Progenitor cell of endocrine pancreas (in vitro differentiated cells): ENCODE measurements at regions not wholly inside any gene's neighbourhood (a gene's known extent, or its start where the extent isn't known, plus 50 kb on each side); places are given as distances from the start of the nearest gene placed in this dataset.

Experiments used
- DNase-seq: peaks from one replicate; pipeline ENCODE4 v3.0.0; 2021; ENCODE audit warnings: low spot score; ENCODE audit not compliant: unreplicated experiment
- H3K27ac Mint-ChIP-seq: 2 replicates; pipeline ENCODE4 v1.8.0; 2021; ENCODE audit warnings: mild to moderate bottlenecking, moderate library complexity, mixed read lengths
- H3K27me3 Mint-ChIP-seq: 2 replicates; pipeline ENCODE4 v1.8.0; 2021; ENCODE audit warnings: mixed read lengths
- H3K36me3 Mint-ChIP-seq: 2 replicates; pipeline ENCODE4 v1.8.0; 2022; ENCODE audit warnings: mixed read lengths; ENCODE audit not compliant: insufficient read depth
- H3K4me1 Mint-ChIP-seq: 2 replicates; pipeline ENCODE4 v1.8.0; 2021; ENCODE audit warnings: low read depth, mixed read lengths
- H3K4me3 Mint-ChIP-seq: 2 replicates; pipeline ENCODE4 v1.8.0; 2021; ENCODE audit warnings: low read depth, mild to moderate bottlenecking, moderate library complexity, mixed read lengths
- H3K9me3 Mint-ChIP-seq: 2 replicates; pipeline ENCODE4 v1.8.0; 2021; ENCODE audit warnings: low read depth, mixed read lengths
- CTCF ChIP-seq: fragments of 200-600 bp; sonication (generic); IDR thresholded peaks from one replicate; pipeline ENCODE4 v1.5.0; 2021; ENCODE audit warnings: antibody characterized with exemption, mild to moderate bottlenecking; ENCODE audit not compliant: unreplicated experiment

DNA sequence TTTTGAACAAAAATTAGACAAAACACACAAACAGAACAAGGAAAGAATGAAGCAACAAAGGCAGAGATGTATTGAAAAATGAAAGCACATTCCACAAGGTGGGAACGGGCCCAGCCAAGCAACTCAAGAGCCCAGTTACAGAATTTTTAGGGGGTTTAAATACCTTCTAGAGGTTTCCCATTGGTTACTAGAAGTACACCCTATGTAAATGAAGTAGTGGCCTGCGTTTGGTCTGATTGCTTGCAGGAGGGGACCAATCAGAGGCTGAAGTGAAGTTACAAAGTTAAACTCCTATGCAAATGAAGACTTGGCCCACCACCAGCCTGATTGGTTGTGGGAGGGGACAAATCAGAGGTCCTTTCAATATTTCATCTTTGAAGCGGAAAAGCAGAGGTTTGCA, 593.7 kb upstream of the MMS22L start:
- DNase-seq, result no peak
- Mint-ChIP-seq H3K9me3 (no peaks in the 10 kb centered on the region), H3K27ac (no peak overlapping the region), H3K4me3 (no peak overlapping the region), H3K36me3 (no peaks in the 10 kb centered on the region), H3K27me3 (no peaks in the 10 kb centered on the region), H3K4me1 (peaks cover 2% of the 10 kb centered on the region)
- no peak for TF ChIP-seq CTCF

- Mint-ChIP-seq H3K27ac (no peak overlapping the region), H3K27me3 (no peaks in the 10 kb centered on the region), H3K4me3 (no peak overlapping the region), H3K36me3 (no peaks in the 10 kb centered on the region), H3K4me1 (peaks cover 5% of the 10 kb centered on the region), H3K9me3 (no peaks in the 10 kb centered on the region)
- no peak for DNase-seq
- no peak for TF ChIP-seq CTCF
These were observed 599.7 kb upstream of the MMS22L start for GRCh38 chr6:97882755-97883154.

- no peaks in the 10 kb centered on the region for H3K9me3 Mint-ChIP-seq
- no peaks in the 10 kb centered on the region for H3K27me3 Mint-ChIP-seq
- H3K27ac Mint-ChIP-seq, result no peak overlapping the region
- no peak overlapping the region for H3K4me3 Mint-ChIP-seq
- no peak for TF ChIP-seq CTCF
- peaks cover 5% of the 10 kb centered on the region for H3K4me1 Mint-ChIP-seq
- DNase-seq, result no peak
- no peaks in the 10 kb centered on the region for H3K36me3 Mint-ChIP-seq
These were observed 602.3 kb upstream of the MMS22L start for GRCh38 chr6:97885325-97885724.

GRCh38 chr6:97885828-97886227, 602.8 kb upstream of the MMS22L start:
- H3K36me3 Mint-ChIP-seq, result no peaks in the 10 kb centered on the region
- DNase-seq, result no peak
- TF ChIP-seq CTCF, result no peak
- no peaks in the 10 kb centered on the region for H3K27me3 Mint-ChIP-seq
- H3K9me3 Mint-ChIP-seq, result no peaks in the 10 kb centered on the region
- peaks cover 5% of the 10 kb centered on the region for H3K4me1 Mint-ChIP-seq
- no peak overlapping the region for H3K4me3 Mint-ChIP-seq
- H3K27ac Mint-ChIP-seq, result no peak overlapping the region

DNA sequence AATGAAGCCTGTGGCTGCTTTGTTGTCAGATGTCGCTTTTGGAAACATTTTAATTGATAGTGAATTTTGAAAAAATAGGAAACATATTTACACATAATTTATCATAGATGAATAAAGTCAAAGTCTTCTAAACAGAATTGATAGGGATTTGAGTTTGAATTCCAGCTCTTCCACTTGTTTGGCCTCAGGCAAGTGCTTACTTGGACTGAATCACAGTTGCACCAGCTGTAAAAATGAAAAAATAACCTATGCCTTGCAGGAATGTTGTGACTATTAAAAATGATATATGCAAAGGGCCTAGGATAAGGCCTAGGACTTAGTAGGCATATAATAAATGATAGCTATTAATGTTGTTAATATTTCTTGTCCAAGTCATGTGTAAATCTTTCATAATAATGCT, 618.5 kb upstream of the MMS22L start:
- Mint-ChIP-seq H3K9me3 (peaks cover 7% of the 10 kb centered on the region), H3K36me3 (no peaks in the 10 kb centered on the region), H3K27ac (no peak overlapping the region), H3K4me1 (no peaks in the 10 kb centered on the region), H3K27me3 (no peaks in the 10 kb centered on the region), H3K4me3 (no peak overlapping the region)
- TF ChIP-seq CTCF, result no peak
- no peak for DNase-seq
